LNCaP clone FGC (cell line): ENCODE measurements at regions not wholly inside any gene's neighbourhood (a gene's known extent, or its start where the extent isn't known, plus 50 kb on each side); places are given as distances from the start of the nearest gene placed in this dataset.

Source experiments
- DNase-seq: peaks from one replicate; pipeline ENCODE4 v3.0.0-alpha.2; 2011; ENCODE audit warnings: low read depth
- H3K4me3 ChIP-seq: 2 replicates; pipeline ENCODE4 v1.5.1; 2011; ENCODE audit warnings: mild to moderate bottlenecking, low read depth, low read length, control low read depth
- TF ChIP-seq, protein P1 (sequence below): IDR thresholded peaks from 2 replicates; pipeline ENCODE4 v1.5.1; 2012; ENCODE audit warnings: mild to moderate bottlenecking; ENCODE audit not compliant: control insufficient read depth, insufficient read depth; ENCODE audit errors: extremely low read depth

DNA sequence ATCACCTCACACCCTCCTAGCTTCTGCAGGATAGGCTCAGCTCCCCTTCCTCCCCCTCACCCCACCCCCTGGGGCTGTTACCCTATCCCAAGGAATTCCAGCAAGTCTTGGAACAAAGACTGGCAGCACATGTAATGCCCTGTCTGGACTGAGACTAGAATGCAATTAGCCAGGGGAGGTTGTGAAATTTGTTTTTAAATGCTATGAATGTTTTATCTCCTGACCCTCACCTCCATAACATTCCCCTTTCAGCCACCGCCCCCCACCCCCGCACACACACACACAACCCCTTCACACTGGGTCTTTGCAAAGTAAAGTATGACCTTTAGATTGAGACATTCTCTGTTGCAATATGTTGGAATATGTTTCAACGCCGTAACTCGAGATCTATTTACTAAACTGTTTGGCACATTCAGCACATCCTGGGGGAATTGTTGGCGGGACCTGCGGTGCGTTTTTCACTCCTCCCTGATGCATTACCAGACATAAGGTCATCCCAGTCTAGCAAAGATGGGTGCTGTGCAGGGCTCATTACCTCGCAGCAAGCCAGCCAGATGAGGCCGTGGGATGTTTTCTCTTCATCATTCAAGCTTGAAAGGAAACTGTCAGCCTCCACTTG, 290.7 kb upstream of the SLC14A2 start:
- no peak overlapping the region for H3K4me3 ChIP-seq
- no peak for DNase-seq
- TF ChIP-seq, protein P1, sequence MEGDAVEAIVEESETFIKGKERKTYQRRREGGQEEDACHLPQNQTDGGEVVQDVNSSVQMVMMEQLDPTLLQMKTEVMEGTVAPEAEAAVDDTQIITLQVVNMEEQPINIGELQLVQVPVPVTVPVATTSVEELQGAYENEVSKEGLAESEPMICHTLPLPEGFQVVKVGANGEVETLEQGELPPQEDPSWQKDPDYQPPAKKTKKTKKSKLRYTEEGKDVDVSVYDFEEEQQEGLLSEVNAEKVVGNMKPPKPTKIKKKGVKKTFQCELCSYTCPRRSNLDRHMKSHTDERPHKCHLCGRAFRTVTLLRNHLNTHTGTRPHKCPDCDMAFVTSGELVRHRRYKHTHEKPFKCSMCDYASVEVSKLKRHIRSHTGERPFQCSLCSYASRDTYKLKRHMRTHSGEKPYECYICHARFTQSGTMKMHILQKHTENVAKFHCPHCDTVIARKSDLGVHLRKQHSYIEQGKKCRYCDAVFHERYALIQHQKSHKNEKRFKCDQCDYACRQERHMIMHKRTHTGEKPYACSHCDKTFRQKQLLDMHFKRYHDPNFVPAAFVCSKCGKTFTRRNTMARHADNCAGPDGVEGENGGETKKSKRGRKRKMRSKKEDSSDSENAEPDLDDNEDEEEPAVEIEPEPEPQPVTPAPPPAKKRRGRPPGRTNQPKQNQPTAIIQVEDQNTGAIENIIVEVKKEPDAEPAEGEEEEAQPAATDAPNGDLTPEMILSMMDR: no peak

GRCh38 chr18:45325778-45326177, 289.5 kb upstream of the SLC14A2 start:
- TF ChIP-seq, protein P1: no peak
- DNase-seq: no peak
- no peak overlapping the region for H3K4me3 ChIP-seq

DNA sequence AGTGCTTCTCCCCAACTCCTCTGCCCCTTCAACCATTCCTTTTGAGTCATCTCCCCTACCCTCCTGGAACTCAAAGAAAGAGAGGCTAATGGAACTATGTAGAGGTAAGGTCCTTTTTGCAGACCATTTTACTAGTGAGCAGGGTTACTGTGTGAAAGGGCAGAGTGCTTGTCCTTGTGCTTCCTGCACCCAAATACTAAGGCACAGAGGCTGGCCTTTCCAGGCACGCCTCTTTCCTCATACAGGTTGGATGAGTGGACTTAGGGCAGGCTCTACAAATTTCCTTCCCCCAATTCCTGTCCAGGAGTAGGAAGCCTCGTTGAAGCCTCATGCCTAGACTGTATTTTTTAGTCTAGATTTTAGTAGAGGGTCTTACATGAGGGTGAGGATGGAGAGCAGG, 288.8 kb upstream of the SLC14A2 start:
- H3K4me3 ChIP-seq: no peak overlapping the region
- TF ChIP-seq, protein P1: no peak
- DNase-seq: no peak

- DNase-seq: no peak
- H3K4me3 ChIP-seq: no peak overlapping the region
- TF ChIP-seq, protein P1: no peak
Measured at GRCh38 chr18:45328296-45328695, 287.0 kb upstream of the SLC14A2 start.

DNA sequence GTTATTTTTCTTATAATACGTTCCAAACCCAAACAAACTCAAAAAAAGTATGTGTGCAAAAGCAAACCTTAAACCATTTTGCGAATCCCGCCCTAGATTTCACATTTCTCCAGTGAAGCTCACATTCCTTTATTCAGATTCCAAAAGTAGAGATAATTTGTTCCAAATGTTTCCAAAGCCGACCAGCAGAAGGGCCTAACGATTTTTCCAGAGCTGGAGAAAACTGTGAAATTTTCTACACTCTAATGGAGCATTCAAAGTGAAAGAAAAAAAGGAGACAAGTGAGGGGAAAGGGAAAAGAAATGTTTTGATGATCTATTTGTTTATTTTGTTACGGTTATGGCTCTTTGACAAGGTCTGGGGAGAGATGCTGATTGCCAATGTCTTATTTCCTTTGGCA, 286.5 kb upstream of the SLC14A2 start:
- H3K4me3 ChIP-seq: no peak overlapping the region
- TF ChIP-seq, protein P1: no peak
- no peak for DNase-seq

GRCh38 chr18:45329316-45329715, 286.0 kb upstream of the SLC14A2 start:
- TF ChIP-seq, protein P1: no peak
- no peak overlapping the region for H3K4me3 ChIP-seq
- no peak for DNase-seq

DNA sequence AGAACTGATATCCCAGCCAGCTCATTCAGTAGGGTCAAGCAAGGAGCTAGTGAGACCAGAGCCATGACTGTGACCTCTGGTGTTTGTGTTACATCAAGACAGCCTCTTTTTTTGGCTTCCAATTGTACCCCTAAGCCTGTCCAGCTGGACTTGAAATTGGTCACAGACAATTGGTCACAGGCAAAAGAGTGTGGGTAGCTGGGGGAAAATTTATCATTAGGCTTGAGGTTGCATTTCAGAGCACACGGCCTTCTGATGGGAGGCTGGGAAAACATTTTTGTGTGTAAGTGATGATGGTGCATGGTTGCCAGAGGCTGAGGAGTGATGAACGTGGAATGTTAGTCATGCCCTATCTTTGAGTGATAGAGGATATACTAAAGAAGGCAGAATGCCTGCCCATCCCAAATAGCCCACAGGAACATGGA, 285.1 kb upstream of the SLC14A2 start:
- no peak overlapping the region for H3K4me3 ChIP-seq
- no peak for DNase-seq
- TF ChIP-seq, protein P1: no peak
